ENCODE measurements at regions not wholly inside any gene's neighbourhood (a gene's known extent, or its start where the extent isn't known, plus 50 kb on each side); places are given as distances from the start of the nearest gene placed in this dataset.
"Not testable (repeated sequence)": the region's sequence is repeated elsewhere in the genome, so short reads cannot be mapped to it uniquely, and the experiment has no call there.

GRCh38 chr5:7170785-7171184, 225.2 kb upstream of the ADCY2 start:
- not testable (repeated sequence) for H3K4me3 Mint-ChIP-seq; H3K27me3 Mint-ChIP-seq; H3K9me3 Mint-ChIP-seq; DNase-seq; H3K36me3 Mint-ChIP-seq (ENCODE audit: low read depth); H3K27ac Mint-ChIP-seq; H3K4me1 Mint-ChIP-seq (ENCODE audit: low read depth)

GRCh38 chr5:7179364-7179763, 216.6 kb upstream of the ADCY2 start:
- Mint-ChIP-seq H3K4me1 (ENCODE audit: low read depth) (no peaks in the 10 kb centered on the region), H3K4me3 (no peak overlapping the region), H3K27ac (no peak overlapping the region), H3K27me3 (no peaks in the 10 kb centered on the region), H3K36me3 (ENCODE audit: low read depth) (no peaks in the 10 kb centered on the region), H3K9me3 (peaks cover 3% of the 10 kb centered on the region)
- DNase-seq, result no peak

GRCh38 chr5:7181841-7182240, 214.1 kb upstream of the ADCY2 start:
- H3K36me3 Mint-ChIP-seq (ENCODE audit: low read depth), result no peaks in the 10 kb centered on the region
- H3K4me3 Mint-ChIP-seq, result no peak overlapping the region
- no peaks in the 10 kb centered on the region for H3K4me1 Mint-ChIP-seq (ENCODE audit: low read depth)
- H3K9me3 Mint-ChIP-seq, result peaks cover 3% of the 10 kb centered on the region
- H3K27me3 Mint-ChIP-seq, result no peaks in the 10 kb centered on the region
- H3K27ac Mint-ChIP-seq, result no peak overlapping the region
- DNase-seq, result no peak

- no peaks in the 10 kb centered on the region for H3K27me3 Mint-ChIP-seq
- no peaks in the 10 kb centered on the region for H3K36me3 Mint-ChIP-seq (ENCODE audit: low read depth)
- no peak for DNase-seq
- no peaks in the 10 kb centered on the region for H3K9me3 Mint-ChIP-seq
- H3K4me3 Mint-ChIP-seq, result no peak overlapping the region
- no peak overlapping the region for H3K27ac Mint-ChIP-seq
- H3K4me1 Mint-ChIP-seq (ENCODE audit: low read depth), result no peaks in the 10 kb centered on the region
These were observed 210.2 kb upstream of the ADCY2 start for GRCh38 chr5:7185742-7186141.

GRCh38 chr5:7186818-7187217, 209.1 kb upstream of the ADCY2 start:
- no peak for DNase-seq
- H3K4me3 Mint-ChIP-seq, result no peak overlapping the region
- no peaks in the 10 kb centered on the region for H3K27me3 Mint-ChIP-seq
- H3K36me3 Mint-ChIP-seq (ENCODE audit: low read depth), result no peaks in the 10 kb centered on the region
- H3K27ac Mint-ChIP-seq, result no peak overlapping the region
- peaks cover 4% of the 10 kb centered on the region for H3K9me3 Mint-ChIP-seq
- no peaks in the 10 kb centered on the region for H3K4me1 Mint-ChIP-seq (ENCODE audit: low read depth)

GRCh38 chr5:7190712-7191250, 205.2 kb upstream of the ADCY2 start:
- Mint-ChIP-seq H3K27me3 (no peaks in the 10 kb centered on the region), H3K4me3 (no peak overlapping the region), H3K27ac (no peak overlapping the region), H3K9me3 (peaks cover 7% of the 10 kb centered on the region), H3K36me3 (ENCODE audit: low read depth) (no peaks in the 10 kb centered on the region), H3K4me1 (ENCODE audit: low read depth) (no peaks in the 10 kb centered on the region)
- DNase-seq, result no peak

GRCh38 chr5:7192016-7192415, 203.9 kb upstream of the ADCY2 start:
- DNase-seq, result no peak
- H3K9me3 Mint-ChIP-seq, result peaks cover 7% of the 10 kb centered on the region
- H3K27me3 Mint-ChIP-seq, result no peaks in the 10 kb centered on the region
- H3K36me3 Mint-ChIP-seq (ENCODE audit: low read depth), result no peaks in the 10 kb centered on the region
- no peak overlapping the region for H3K27ac Mint-ChIP-seq
- no peaks in the 10 kb centered on the region for H3K4me1 Mint-ChIP-seq (ENCODE audit: low read depth)
- no peak overlapping the region for H3K4me3 Mint-ChIP-seq

- no peaks in the 10 kb centered on the region for H3K27me3 Mint-ChIP-seq
- no peaks in the 10 kb centered on the region for H3K36me3 Mint-ChIP-seq (ENCODE audit: low read depth)
- no peaks in the 10 kb centered on the region for H3K4me1 Mint-ChIP-seq (ENCODE audit: low read depth)
- DNase-seq, result no peak
- H3K9me3 Mint-ChIP-seq, result peaks cover 5% of the 10 kb centered on the region
- H3K4me3 Mint-ChIP-seq, result no peak overlapping the region
- H3K27ac Mint-ChIP-seq, result no peak overlapping the region
These were observed 193.1 kb upstream of the ADCY2 start for GRCh38 chr5:7202846-7203245.

- Mint-ChIP-seq H3K4me3 (no peak overlapping the region), H3K27me3 (no peaks in the 10 kb centered on the region), H3K27ac (no peak overlapping the region), H3K4me1 (ENCODE audit: low read depth) (no peaks in the 10 kb centered on the region), H3K36me3 (ENCODE audit: low read depth) (no peaks in the 10 kb centered on the region), H3K9me3 (peaks cover 5% of the 10 kb centered on the region)
- DNase-seq, result no peak
These were observed 188.0 kb upstream of the ADCY2 start for GRCh38 chr5:7207979-7208378.

GRCh38 chr5:7208938-7209337, 187.0 kb upstream of the ADCY2 start:
- no peak for DNase-seq
- H3K4me3 Mint-ChIP-seq, result no peak overlapping the region
- H3K27ac Mint-ChIP-seq, result no peak overlapping the region
- H3K4me1 Mint-ChIP-seq (ENCODE audit: low read depth), result no peaks in the 10 kb centered on the region
- H3K27me3 Mint-ChIP-seq, result no peaks in the 10 kb centered on the region
- H3K9me3 Mint-ChIP-seq, result peaks cover 5% of the 10 kb centered on the region
- no peaks in the 10 kb centered on the region for H3K36me3 Mint-ChIP-seq (ENCODE audit: low read depth)

- no peak overlapping the region for H3K4me3 Mint-ChIP-seq
- H3K9me3 Mint-ChIP-seq, result peaks cover 5% of the 10 kb centered on the region
- no peaks in the 10 kb centered on the region for H3K27me3 Mint-ChIP-seq
- no peak for DNase-seq
- H3K4me1 Mint-ChIP-seq (ENCODE audit: low read depth), result no peaks in the 10 kb centered on the region
- no peak overlapping the region for H3K27ac Mint-ChIP-seq
- no peaks in the 10 kb centered on the region for H3K36me3 Mint-ChIP-seq (ENCODE audit: low read depth)
These were observed 186.3 kb upstream of the ADCY2 start for GRCh38 chr5:7209658-7210057.

- DNase-seq, result no peak
- Mint-ChIP-seq H3K27me3 (no peaks in the 10 kb centered on the region), H3K36me3 (ENCODE audit: low read depth) (no peaks in the 10 kb centered on the region), H3K4me1 (ENCODE audit: low read depth) (no peaks in the 10 kb centered on the region), H3K4me3 (no peak overlapping the region), H3K27ac (no peak overlapping the region), H3K9me3 (peaks cover 5% of the 10 kb centered on the region)
These were observed 185.4 kb upstream of the ADCY2 start for GRCh38 chr5:7210549-7210948.

- no peaks in the 10 kb centered on the region for H3K27me3 Mint-ChIP-seq
- no peak overlapping the region for H3K27ac Mint-ChIP-seq
- H3K9me3 Mint-ChIP-seq, result no peaks in the 10 kb centered on the region
These were observed 182.4 kb upstream of the ADCY2 start for GRCh38 chr5:7213525-7213924.

GRCh38 chr5:7214906-7215416, 181.0 kb upstream of the ADCY2 start:
- Mint-ChIP-seq H3K27ac (no peak overlapping the region), H3K27me3 (no peaks in the 10 kb centered on the region), H3K4me1 (ENCODE audit: low read depth) (no peaks in the 10 kb centered on the region), H3K4me3 (no peak overlapping the region), H3K9me3 (no peaks in the 10 kb centered on the region), H3K36me3 (ENCODE audit: low read depth) (no peaks in the 10 kb centered on the region)
- DNase-seq, result no peak

More at GRCh38 chr5:7213525-7213924, 182.4 kb upstream of the ADCY2 start:
- Mint-ChIP-seq H3K36me3 (ENCODE audit: low read depth) (no peaks in the 10 kb centered on the region), H3K4me3 (no peak overlapping the region), H3K4me1 (ENCODE audit: low read depth) (no peaks in the 10 kb centered on the region)
- DNase-seq, result no peak

- Mint-ChIP-seq H3K36me3 (ENCODE audit: low read depth) (no peaks in the 10 kb centered on the region), H3K9me3 (no peaks in the 10 kb centered on the region), H3K27me3 (no peaks in the 10 kb centered on the region), H3K27ac (no peak overlapping the region), H3K4me1 (ENCODE audit: low read depth) (no peaks in the 10 kb centered on the region), H3K4me3 (no peak overlapping the region)
- DNase-seq, result no peak
These were observed 177.8 kb upstream of the ADCY2 start for GRCh38 chr5:7218141-7218540.

- Mint-ChIP-seq H3K27me3 (no peaks in the 10 kb centered on the region), H3K36me3 (ENCODE audit: low read depth) (no peaks in the 10 kb centered on the region), H3K4me3 (no peak overlapping the region), H3K9me3 (no peaks in the 10 kb centered on the region), H3K27ac (no peak overlapping the region), H3K4me1 (ENCODE audit: low read depth) (no peaks in the 10 kb centered on the region)
- DNase-seq, result no peak
These were observed 175.8 kb upstream of the ADCY2 start for GRCh38 chr5:7220156-7220555.

Measured in activated T-cell treated with anti-CD3 and anti-CD28 coated beads, Interleukin-2, amount 50 U/mL, for 24 hours (primary cell).